Suprapubic skin (tissue), 4 donors: ENCODE measurements at regions not wholly inside any gene's neighbourhood (a gene's known extent, or its start where the extent isn't known, plus 50 kb on each side); places are given as distances from the start of the nearest gene placed in this dataset.

Experiments
- EP300 ChIP-seq: sonication (generic); formaldehyde crosslinking; IDR thresholded peaks from one replicate; pipeline ENCODE4 v1.6.1; 2017; ENCODE audit warnings: antibody characterized with exemption
- POLR2AphosphoS5 ChIP-seq, 3 donors: sonication (generic); formaldehyde crosslinking; IDR thresholded peaks; one replicate each; pipeline ENCODE4 v1.6.1; 2017; ENCODE audit warnings: antibody characterized with exemption in 3 of 3
- TF ChIP-seq, protein P1 (sequence below), 2 donors: fragments of 200-600 bp in 1 of 2; fragments of 450-650 bp in 1 of 2; sonication (generic) in 1 of 2; IDR thresholded peaks; one replicate each; pipeline ENCODE4 v1.5.1; 2016 to 2019; ENCODE audit warnings: antibody characterized with exemption in 2 of 2, mild to moderate bottlenecking in 1 of 2, moderate library complexity in 1 of 2

DNA sequence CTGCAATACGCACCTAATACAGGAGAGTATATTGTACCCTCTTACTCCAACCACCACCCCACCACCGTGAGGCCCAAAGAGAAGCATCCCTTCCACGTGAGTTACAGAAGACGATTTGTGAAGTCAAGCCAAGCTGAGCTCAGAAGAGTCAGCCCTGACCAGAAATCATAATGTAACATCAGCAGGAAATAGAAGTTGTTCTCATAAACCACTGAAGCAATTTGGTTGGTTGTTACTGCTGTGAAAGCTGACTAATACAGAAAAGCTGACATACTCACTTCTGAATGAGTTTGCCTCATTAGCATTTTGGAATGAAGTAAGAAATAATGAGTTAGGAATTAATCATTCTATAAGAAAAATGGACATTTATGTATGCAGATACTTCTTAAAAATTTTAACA is 749.4 kb upstream of the SLC10A2 start:
- TF ChIP-seq, protein P1, sequence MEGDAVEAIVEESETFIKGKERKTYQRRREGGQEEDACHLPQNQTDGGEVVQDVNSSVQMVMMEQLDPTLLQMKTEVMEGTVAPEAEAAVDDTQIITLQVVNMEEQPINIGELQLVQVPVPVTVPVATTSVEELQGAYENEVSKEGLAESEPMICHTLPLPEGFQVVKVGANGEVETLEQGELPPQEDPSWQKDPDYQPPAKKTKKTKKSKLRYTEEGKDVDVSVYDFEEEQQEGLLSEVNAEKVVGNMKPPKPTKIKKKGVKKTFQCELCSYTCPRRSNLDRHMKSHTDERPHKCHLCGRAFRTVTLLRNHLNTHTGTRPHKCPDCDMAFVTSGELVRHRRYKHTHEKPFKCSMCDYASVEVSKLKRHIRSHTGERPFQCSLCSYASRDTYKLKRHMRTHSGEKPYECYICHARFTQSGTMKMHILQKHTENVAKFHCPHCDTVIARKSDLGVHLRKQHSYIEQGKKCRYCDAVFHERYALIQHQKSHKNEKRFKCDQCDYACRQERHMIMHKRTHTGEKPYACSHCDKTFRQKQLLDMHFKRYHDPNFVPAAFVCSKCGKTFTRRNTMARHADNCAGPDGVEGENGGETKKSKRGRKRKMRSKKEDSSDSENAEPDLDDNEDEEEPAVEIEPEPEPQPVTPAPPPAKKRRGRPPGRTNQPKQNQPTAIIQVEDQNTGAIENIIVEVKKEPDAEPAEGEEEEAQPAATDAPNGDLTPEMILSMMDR (IDR thresholded peaks at IDR 0.05) = no peak
- TF ChIP-seq EP300 = no peak
- TF ChIP-seq POLR2AphosphoS5 (IDR thresholded peaks at IDR 0.05) = no peak
